HG03159 (cell line): ENCODE measurements at regions not wholly inside any gene's neighbourhood (a gene's known extent, or its start where the extent isn't known, plus 50 kb on each side); places are given as distances from the start of the nearest gene placed in this dataset.
"Not testable (repeated sequence)": the region's sequence is repeated elsewhere in the genome, so short reads cannot be mapped to it uniquely, and the experiment has no call there.

Experiments used
- ATAC-seq: cut with Tn5 transposase; IDR thresholded peaks from one replicate; pipeline ENCODE4 v1.9.1; 2021; ENCODE audit warnings: mild to moderate bottlenecking, moderate library complexity; ENCODE audit not compliant: unreplicated experiment

DNA sequence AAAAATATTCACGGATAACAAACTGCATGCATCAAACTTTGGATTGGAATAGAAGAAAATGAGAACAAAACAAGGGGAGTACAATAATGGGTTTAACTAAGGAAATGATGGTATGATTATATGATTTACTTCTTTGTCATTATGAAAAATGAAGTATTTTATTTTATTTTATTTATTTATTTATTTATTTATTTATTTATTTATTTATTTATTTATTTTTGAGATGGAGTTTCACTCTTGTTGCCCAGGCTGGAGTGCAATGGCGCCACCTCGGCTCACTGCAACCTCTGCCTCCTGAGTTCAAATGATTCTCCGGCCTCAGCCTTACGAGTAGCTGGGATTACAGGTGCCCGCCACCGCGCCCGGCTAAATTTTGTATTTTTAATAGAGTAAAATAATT, 234.1 kb upstream of the SEMA3C start:
- ATAC-seq: not testable (repeated sequence)

DNA sequence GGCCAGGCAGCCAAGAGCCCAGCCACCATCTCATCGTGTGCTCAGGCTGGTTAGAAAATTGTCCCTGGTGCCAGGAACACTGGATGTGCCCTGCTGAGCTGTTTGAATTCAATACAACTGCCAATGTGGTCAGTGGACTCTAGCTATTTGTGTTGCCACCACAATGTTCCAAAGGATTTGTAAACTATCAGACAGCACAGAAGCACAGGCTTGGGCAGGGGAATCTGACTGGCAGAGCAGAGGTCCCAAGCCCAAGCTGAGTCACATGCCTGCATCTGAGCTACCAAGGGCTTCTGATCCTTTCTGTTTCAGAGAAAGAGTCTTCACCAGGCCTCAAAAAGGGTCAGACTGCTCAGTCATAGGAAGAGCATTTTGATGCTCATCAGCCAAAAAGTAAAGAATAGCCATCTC, 232.1 kb upstream of the SEMA3C start:
- ATAC-seq: no peak

DNA sequence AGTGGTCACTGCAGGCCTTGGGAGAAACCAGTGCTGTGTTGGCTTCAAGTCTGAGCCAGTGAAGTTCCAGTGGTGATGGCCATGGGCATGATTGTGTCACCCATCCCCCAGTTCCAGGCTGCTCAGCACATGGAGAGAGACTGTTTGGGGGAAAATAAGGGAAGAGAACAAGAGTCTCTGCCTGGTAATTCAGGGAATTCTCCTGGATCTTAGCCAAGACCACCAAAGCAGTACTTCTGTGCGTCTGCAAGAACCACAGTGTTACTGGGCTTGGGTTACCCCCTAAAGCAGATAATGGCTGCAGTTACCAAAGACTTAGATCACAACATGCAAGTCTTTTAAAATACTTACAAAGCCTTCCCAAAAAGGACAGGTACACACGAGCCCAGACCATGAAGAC, 225.0 kb upstream of the SEMA3C start:
- no peak for ATAC-seq

DNA sequence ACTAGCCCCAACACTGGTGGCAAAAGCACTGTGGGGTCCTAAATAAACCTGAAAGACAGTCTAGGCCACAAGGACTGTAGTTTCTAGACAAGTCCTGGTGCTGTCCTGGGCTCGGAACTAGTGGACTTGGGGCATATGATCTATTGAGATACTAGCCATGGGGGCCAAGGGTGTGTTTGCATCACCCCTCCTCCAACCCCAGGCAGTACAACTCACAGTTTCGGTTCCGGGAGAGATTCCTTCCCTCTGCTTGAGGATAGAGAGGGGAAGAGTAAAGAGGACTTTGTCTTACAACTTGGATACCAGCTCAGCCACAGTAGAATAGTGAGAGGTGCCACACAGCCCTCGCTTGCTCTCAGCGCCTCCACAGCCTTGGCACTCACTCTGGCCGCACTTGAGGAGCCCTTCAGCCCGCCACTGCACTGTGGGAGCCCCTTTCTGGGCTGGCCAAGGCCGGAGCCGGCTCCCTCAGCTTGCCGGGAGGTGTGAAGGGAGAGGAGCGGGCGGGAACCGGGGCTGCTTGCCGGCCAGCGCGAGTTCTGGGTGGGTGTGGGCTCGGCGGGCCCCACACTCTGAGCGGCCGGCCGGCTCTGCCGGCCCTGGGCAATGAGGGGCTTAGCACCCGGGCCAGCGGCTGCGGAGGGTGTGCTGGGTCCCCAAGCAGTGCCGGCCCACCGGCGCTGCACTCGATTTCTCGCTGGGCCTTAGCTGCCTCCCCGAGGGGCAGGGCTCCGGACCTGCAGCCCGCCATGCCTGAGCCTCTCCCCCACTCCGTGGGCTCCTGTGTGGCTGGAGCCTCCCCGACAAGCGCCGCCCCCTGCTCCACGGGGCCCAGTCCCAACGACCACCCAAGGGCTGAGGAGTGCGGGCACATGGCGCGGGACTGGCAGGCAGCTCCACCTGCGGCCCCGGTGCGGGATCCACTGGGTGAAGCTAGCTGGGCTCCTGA, 222.7 kb upstream of the SEMA3C start:
- not testable (repeated sequence) for ATAC-seq

DNA sequence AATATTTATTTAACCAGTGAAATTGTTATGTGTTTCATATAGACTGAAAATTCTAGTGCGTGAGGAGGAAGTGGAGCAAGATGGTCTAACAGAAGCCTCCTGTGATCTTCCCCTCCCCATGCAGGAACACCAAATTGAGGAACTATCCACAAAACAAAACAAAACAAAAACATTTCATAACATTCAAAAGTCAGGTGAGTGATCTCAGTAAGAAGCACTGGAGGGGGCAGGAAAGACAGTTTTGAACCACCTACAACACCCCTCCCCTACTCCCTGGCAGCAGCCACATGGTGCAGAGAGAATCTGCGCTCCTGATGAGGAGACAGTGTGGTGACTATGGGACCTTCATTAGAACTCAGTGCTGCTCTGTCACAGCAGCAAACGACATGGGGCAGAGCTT, 221.9 kb upstream of the SEMA3C start:
- ATAC-seq: no peak

DNA sequence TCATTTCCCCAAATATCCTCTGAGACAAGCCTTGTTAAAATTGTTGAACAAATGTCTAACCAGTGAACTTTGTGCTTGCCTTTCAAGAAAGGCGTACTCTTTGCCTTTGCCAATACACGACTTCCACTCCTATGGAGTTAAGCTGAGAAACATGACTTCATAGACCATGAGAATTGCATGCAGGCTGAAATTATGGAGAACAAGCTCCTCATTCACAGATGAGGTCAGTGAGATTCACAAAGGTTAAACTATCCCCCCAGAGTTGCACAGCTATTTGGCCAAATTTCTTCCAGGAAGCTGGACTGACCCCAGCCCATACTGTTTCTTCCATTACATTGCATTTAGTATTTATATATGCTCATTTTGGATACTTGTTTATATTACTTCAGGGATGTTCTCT, 221.4 kb upstream of the SEMA3C start:
- no peak for ATAC-seq

DNA sequence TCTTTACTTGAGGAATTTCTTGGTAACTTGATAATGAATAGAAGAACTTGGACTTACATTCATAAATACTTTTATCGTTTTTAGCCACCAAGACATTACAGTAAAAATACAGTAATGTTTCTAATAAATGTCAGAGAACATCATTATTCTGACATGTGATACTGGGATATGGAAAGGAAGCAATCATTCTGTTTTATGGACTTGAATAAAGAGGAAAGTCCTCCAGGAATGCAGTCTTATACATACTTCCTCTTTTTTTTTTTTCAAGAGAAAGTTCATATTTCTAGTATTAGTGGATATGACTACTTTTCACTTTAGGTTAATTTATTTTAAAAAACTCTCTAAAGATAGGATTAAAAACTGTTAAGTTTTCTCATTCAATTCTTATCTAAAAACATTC, 220.0 kb upstream of the SEMA3C start:
- ATAC-seq: no peak

DNA sequence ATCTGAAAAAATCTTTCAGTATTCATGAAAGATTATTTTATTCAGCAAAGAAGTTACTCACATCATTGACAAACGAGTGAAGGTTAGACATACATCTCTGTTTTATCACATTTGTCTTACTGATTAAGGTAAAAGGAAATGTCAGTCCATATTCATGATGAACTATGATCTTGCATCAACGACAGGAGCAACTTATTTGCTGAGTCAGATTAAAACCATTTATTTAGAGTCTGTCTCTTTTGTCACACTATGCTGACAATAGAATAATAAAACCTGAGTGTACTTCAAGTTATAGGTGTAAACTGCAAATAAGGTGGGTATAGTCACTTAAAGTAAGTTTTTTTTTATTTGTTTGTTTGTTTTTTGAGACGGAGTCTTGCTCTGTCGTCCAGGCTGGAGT, 216.5 kb upstream of the SEMA3C start:
- ATAC-seq: no peak

DNA sequence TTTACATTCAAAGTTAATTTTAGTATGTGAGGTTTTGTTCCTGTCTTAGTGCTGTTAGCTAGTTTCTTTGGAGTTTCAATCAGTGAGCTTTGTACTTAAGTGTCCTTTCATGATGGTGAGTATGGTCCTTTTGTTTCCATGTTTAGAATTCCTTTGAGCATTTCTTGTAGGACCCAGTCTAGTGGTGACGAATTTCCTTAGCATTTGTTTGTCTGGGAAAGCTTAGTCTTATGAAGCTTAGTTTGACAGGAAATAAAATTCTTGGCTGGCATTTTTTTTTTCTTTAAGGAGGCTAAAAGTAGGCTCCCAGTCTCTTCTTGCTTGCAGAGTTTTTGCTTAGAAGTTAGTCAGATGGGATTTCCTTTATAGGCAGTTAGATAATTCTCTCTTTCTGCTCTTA, 209.2 kb upstream of the SEMA3C start:
- ATAC-seq: no peak

DNA sequence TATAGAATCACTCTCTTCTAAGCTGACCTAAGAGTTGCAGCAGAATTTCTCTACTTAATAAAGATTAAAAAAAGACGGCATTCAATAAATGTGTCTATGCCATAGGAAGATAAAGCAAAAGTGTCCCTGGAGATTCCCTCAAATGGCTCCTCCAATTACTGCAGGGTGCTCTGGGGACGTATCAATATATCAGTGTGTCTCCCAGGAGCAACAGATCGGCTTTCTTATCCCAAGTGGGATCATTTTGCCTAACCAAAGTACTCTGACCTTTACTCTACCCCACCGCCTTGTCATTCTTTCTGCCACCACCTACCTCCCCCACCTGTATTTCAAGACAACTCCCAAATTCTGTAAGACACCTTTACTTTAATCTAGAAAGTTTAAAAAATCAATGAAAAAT, 202.0 kb upstream of the SEMA3C start:
- ATAC-seq: no peak

DNA sequence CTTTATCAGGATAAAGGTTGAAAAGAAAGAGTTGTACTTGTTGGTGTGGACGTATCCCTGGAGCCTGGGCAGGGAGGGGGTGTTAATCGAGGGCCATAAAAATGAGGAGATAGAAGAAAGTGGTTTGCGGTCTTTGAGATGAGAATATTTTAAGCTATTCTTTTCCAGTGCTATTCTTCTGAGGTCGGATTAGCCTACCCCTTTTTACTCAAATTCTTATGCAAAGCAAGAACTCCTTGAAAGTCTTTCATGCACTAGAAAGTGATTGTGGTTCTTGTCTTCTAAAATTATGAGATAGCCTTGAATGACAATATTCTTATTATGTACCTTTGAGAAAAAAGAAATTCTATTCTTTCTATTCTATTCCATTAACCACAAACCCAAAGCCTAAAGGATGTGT, 201.3 kb upstream of the SEMA3C start:
- no peak for ATAC-seq

DNA sequence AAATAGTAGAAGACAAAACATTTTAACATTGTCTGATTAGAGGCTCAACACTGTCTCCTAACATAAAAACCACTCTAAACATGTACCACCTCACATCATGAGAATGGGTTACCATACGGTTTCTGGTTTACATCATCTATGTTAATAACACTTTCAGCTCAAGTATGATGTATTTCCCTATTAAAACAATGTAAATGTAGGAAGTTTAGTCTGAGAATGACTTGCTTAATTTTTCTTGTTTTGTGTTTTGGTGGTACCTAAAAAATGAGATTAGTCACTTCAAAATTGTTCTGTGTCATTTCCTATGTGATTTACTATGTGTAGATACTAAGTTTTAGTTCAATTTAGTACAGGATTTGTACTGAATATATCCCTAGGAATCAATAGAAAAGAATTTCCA, 195.8 kb upstream of the SEMA3C start:
- ATAC-seq: no peak

DNA sequence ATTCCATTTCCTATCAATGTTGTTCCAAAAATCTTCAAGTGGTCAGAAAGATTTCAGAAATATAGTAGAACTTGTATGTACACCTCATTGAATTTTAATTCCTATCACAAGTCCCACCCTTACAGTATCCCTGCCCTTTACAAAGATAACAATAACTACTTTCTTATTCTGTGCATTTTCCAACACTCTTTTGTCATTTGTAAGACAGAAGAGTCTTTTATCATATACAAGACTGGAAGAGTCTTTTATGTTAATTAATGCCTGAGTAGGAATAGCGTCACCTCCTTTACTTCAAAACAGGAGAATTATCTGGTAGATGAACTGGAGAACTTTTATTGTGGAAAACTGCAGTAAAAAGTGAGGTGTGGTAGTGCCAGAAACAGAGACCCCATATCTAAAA, 193.9 kb upstream of the SEMA3C start:
- no peak for ATAC-seq

DNA sequence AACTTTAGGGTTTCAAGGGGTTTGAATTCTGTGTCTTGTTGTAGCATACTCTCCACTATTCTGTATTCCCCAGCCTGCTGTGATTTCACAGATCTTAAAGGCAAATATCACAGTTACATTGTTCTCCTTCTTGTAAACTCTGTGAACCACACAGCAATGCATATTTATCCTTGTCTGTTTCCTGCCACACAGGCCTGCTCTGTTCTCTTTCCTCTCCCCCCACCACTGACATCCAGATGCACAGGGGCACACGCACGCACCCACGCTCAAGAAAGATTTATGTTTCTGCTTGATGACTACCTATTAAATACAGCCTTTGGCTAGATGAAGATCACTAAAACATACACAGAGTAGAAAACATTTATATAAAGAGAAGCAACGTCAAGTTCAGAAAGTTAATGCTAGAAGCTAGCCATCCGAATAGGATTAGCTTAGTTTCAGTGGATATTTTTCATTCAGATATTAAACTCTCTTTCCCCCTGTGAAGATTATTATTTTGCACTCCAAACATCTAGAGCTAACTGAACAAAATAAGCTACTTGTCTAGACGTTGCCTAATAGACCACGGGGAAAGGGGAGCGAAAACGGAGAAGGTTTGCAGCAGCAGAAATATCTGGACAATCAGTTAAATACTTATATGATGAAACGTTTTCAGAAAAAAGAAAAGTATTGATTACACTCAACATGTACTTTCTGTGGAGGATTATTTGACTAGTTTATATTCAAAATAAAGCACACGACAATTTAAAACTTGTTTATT, 193.1 kb upstream of the SEMA3C start:
- ATAC-seq: no peak

DNA sequence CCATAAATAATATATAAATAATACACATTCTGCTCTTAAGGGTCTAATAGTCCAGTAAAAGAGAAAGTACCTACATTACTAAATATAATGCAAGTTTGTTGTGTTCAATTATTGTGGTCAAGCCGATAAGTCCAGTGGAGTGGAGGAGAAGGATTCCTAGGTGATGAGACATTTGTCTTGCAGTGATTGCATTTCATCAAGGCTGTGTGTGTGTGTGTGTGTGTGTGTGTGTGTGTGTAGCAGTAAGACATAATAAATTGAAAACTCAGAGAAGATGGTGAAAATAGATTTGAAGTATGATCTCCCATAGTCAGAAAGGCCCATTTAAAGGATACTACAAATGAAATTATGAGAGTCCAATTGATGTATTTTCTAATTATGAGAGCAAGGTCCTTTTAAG, 192.5 kb upstream of the SEMA3C start:
- ATAC-seq: no peak

DNA sequence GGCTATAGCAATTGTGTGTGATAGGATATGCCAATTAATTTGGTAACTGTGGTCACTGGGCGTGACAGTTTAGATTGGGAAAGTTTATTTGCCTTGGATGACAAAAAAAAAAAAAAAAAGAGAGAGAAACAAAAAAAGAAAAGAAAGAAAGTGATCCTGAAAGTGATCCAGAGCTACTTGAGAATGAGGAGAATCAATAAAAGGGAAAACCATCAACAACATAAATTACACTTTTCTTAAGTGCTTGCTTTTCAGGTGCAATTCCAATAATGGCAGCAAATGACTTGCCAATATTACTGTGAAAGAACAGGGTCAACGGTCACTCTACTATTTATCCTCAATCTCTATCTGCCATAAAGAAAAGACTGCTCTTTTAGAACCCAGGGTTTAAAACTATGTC, 191.8 kb upstream of the SEMA3C start:
- ATAC-seq: no peak

DNA sequence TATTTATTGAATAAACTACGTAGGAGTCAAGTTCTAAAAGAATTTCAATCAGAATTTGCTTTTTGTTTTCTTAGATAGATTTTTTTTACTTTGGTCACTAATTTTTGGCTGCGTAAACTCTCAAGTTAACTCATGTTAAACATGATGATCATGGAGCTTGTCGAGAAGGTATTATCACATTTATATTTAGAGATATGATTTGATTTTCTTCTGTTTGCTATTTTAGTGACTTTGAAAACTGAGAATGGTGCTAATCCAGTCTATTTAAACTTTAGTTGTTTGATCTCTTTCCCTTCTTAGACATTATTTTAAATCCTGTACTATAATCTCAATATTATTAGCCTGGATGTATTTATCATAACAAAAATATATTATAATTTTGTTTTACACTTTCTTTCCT, 179.4 kb upstream of the SEMA3C start:
- no peak for ATAC-seq

DNA sequence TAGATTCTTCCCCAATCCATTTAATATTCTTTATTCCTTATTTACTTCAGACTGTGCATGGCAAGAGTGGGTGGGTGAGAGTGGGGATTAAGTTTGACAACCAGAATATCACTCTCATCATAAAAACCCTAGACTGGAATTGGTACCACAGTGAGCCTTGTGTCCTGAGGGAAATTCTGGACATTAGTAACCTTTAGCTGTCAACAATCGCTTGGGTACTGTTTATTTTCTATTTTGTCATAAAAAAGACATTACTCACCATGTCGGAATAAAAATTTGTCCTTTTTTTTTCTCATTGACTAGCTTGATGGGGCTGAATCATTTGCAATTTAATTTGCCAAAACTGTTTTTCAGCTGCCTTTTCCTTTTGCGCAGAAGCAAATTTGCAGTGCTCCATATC, 176.1 kb upstream of the SEMA3C start:
- ATAC-seq: no peak

DNA sequence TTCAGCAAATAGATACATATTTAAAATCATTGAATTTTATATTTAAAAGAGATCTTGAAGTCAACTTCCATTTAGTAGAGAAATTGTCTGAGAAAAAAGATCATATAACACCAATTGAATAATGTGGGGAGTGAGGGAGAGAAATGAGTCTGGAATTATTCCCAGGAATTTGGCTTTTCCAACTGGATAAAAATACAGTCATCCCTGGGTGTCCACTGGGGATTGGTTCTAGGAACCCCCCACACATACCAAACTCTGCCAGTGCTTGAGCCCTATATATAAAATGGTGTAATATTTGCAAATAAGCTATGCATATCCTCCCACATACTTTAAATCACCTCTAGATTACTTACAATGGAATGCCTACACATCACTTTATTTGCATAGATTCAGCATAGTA, 162.8 kb upstream of the SEMA3C start:
- no peak for ATAC-seq

DNA sequence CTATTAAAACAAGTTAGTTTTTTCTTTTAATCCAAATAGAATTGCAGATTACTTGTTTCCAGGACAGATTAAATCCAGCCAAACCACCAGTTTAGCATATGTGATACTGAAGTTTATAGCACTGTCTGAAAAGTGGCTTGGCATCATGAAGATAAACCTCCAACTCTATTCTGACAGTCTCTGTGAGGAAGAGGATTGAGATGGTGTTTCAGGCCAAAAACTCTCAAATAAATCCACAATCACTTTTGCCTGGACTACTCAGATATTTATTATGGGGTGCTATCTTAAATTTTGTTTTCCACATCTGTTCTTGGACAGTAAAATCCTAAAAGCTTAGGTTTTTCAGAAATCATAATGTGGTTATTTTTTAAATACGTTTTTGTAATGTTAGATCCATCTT, 161.7 kb upstream of the SEMA3C start:
- no peak for ATAC-seq

DNA sequence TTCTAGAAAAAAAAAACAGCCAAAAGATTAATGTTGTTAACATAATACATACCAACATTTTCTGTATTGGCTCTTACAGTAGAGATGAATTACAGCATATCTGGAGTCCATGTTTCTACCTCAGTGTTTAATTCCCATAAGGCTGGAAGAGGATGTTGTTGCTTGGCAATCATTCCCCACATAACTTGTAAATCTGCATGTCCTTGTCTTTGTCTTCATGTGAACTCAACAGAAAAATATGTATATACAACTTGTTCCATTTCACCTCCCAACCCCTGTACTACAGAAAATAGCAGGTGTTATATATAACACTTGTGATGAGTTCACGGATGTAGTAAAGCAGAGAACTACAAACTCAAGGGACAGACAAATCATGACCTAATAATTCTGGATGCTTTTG, 160.9 kb upstream of the SEMA3C start:
- no peak for ATAC-seq

DNA sequence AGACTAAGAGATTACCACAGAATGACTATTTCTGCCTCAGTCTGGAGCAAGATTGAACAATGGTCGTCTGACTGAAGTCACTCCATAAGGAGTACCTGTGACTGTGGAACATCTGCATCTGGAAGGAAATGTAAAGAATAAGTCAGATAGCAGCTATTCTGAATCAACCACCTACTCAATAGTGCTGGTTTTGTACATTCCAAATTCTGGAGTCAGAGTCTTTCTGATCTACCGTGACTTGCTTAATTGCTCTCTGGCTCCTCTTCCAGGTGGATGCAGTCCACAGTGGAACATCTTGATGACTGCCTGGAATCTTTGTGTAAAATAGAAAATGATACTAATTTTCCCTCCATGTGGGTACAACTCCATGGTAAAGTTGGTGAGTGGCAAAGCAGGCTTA, 156.3 kb upstream of the SEMA3C start:
- ATAC-seq: no peak
